H9 (cell line): ENCODE measurements at regions not wholly inside any gene's neighbourhood (a gene's known extent, or its start where the extent isn't known, plus 50 kb on each side); places are given as distances from the start of the nearest gene placed in this dataset.

ENCODE experiments used
- DNase-seq: peaks from one replicate; pipeline ENCODE4 v3.0.0-alpha.2; 2017
- H2AFZ ChIP-seq: one replicate; pipeline ENCODE4 v1.6.1; 2013; ENCODE audit warnings: mild to moderate bottlenecking, low read length, control low read depth, moderate library complexity
- H2AK5ac ChIP-seq: 2 replicates; pipeline ENCODE4 v1.6.1; 2013; ENCODE audit warnings: low read length, control low read depth, mixed read lengths; ENCODE audit not compliant: insufficient read length
- H2BK120ac ChIP-seq: one replicate; pipeline ENCODE4 v1.6.1; 2013; ENCODE audit warnings: low read depth, mild to moderate bottlenecking, low read length, control low read depth, inconsistent platforms; ENCODE audit not compliant: poor library complexity, severe bottlenecking
- H2BK12ac ChIP-seq: 2 replicates; pipeline ENCODE4 v1.6.1; 2013; ENCODE audit warnings: low read length, control low read depth, mixed read lengths, low read depth; ENCODE audit not compliant: insufficient read length
- H2BK15ac ChIP-seq: 2 replicates; pipeline ENCODE4 v1.6.1; 2013; ENCODE audit warnings: low read depth, low read length, control low read depth
- H2BK20ac ChIP-seq: one replicate; pipeline ENCODE4 v1.6.1; 2013; ENCODE audit warnings: low read depth, mild to moderate bottlenecking, low read length, control low read depth, inconsistent platforms; ENCODE audit not compliant: poor library complexity, severe bottlenecking
- H2BK5ac ChIP-seq: 2 replicates; pipeline ENCODE4 v1.6.1; 2013; ENCODE audit warnings: low read length, control low read depth, mixed read lengths; ENCODE audit not compliant: insufficient read length
- H3K14ac ChIP-seq: 2 replicates; pipeline ENCODE4 v1.6.1; 2013; ENCODE audit warnings: low read length, control low read depth; ENCODE audit not compliant: insufficient read depth
- H3K18ac ChIP-seq: 2 replicates; pipeline ENCODE4 v1.6.1; 2013; ENCODE audit warnings: low read depth, mild to moderate bottlenecking, mixed read lengths, low read length, control low read depth; ENCODE audit not compliant: insufficient read length
- H3K23ac ChIP-seq: 2 replicates; pipeline ENCODE4 v1.6.1; 2013; ENCODE audit warnings: low read length, control low read depth, mixed read lengths, low read depth; ENCODE audit not compliant: insufficient read length
- H3K23me2 ChIP-seq: 2 replicates; pipeline ENCODE4 v1.6.1; 2013; ENCODE audit warnings: low read depth, mild to moderate bottlenecking, mixed read lengths, low read length, control low read depth; ENCODE audit not compliant: insufficient read length, poor library complexity, severe bottlenecking
- H3K27ac ChIP-seq: 2 replicates; pipeline ENCODE4 v1.5.1; 2013; ENCODE audit warnings: low read length, control low read depth, mixed read lengths, low read depth; ENCODE audit not compliant: insufficient read length
- H3K27me3 ChIP-seq: 2 replicates; pipeline ENCODE4 v1.6.1; 2013; ENCODE audit warnings: low read length, control low read depth, inconsistent platforms; ENCODE audit not compliant: insufficient read depth
- H3K4ac ChIP-seq: 2 replicates; pipeline ENCODE4 v1.6.1; 2013; ENCODE audit warnings: low read depth, mild to moderate bottlenecking, control low read depth, inconsistent platforms, low read length, moderate library complexity
- H3K4me1 ChIP-seq: 2 replicates; pipeline ENCODE4 v1.6.1; 2013; ENCODE audit warnings: low read length, control low read depth, inconsistent platforms; ENCODE audit not compliant: insufficient read depth
- H3K4me2 ChIP-seq: 2 replicates; pipeline ENCODE4 v1.6.1; 2013; ENCODE audit warnings: low read length, control low read depth, mixed read lengths; ENCODE audit not compliant: insufficient read length, insufficient read depth
- H3K56ac ChIP-seq: 2 replicates; pipeline ENCODE4 v1.6.1; 2013; ENCODE audit warnings: low read depth, mild to moderate bottlenecking, mixed read lengths, low read length, control low read depth; ENCODE audit not compliant: insufficient read length
- H3K79me1 ChIP-seq: 2 replicates; pipeline ENCODE4 v1.6.1; 2013; ENCODE audit warnings: low read depth, mild to moderate bottlenecking, moderate library complexity, low read length, control low read depth, inconsistent platforms; ENCODE audit not compliant: insufficient read depth, poor library complexity, severe bottlenecking
- H3K79me2 ChIP-seq: 2 replicates; pipeline ENCODE4 v1.6.1; 2013; ENCODE audit warnings: low read length, control low read depth, inconsistent platforms; ENCODE audit not compliant: insufficient read depth
- H3K9ac ChIP-seq: 2 replicates; pipeline ENCODE4 v1.6.1; 2013; ENCODE audit warnings: low read length, control low read depth, mixed read lengths; ENCODE audit not compliant: insufficient read length; ENCODE audit errors: extremely low read depth
- H3K9me3 ChIP-seq: one replicate; pipeline ENCODE4 v1.6.1; 2013; ENCODE audit warnings: low read depth, low read length, inconsistent platforms; ENCODE audit not compliant: control insufficient read depth
- H3T11ph ChIP-seq: one replicate; pipeline ENCODE4 v1.6.1; 2013; ENCODE audit warnings: mild to moderate bottlenecking, low read length, control low read depth, inconsistent platforms
- H4K20me1 ChIP-seq: one replicate; pipeline ENCODE4 v1.6.1; 2013; ENCODE audit not compliant: control insufficient read depth, insufficient read length, insufficient read depth
- H4K5ac ChIP-seq: 2 replicates; pipeline ENCODE4 v1.6.1; 2013; ENCODE audit warnings: low read depth, mild to moderate bottlenecking, mixed read lengths, low read length, control low read depth; ENCODE audit not compliant: insufficient read length
- H4K8ac ChIP-seq: replicated peaks from 2 replicates; pipeline ENCODE4 v1.6.1; 2013; ENCODE audit warnings: low read length, control low read depth, mixed read lengths, low read depth; ENCODE audit not compliant: insufficient read length
- H4K91ac ChIP-seq: 2 replicates; pipeline ENCODE4 v1.6.1; 2013; ENCODE audit warnings: low read depth, mild to moderate bottlenecking, moderate library complexity, mixed read lengths, low read length, control low read depth; ENCODE audit not compliant: insufficient read length
- H3K27ac Mint-ChIP-seq, 3 experiments: 2 replicates in 2 of 3; 3 replicates in 1 of 3; pipeline ENCODE4 v1.8.0; 2020 to 2021; ENCODE audit warnings: mixed read lengths in 3 of 3, mild to moderate bottlenecking in 1 of 3, moderate library complexity in 1 of 3
- H3K27me3 Mint-ChIP-seq: 2 replicates; pipeline ENCODE4 v1.8.0; 2021; ENCODE audit warnings: low read depth, mild to moderate bottlenecking, moderate library complexity, mixed read lengths
- H3K36me3 Mint-ChIP-seq, 3 experiments: 2 replicates in 2 of 3; 3 replicates in 1 of 3; pipeline ENCODE4 v1.8.0; 2020 to 2021; ENCODE audit warnings: low read depth in 3 of 3, mixed read lengths in 3 of 3; ENCODE audit not compliant: insufficient read depth in 1 of 3
- H3K4me1 Mint-ChIP-seq, 2 experiments: 2 replicates each; pipeline ENCODE4 v1.8.0; 2020; ENCODE audit warnings: mixed read lengths in 2 of 2
- H3K4me3 Mint-ChIP-seq, 2 experiments: 2 replicates in 1 of 2; 3 replicates in 1 of 2; pipeline ENCODE4 v1.8.0; 2020 to 2021; ENCODE audit warnings: mild to moderate bottlenecking in 2 of 2, mixed read lengths in 2 of 2, moderate library complexity in 1 of 2
- H3K9me3 Mint-ChIP-seq, 2 experiments: 2 replicates in 1 of 2; 3 replicates in 1 of 2; pipeline ENCODE4 v1.8.0; 2020; ENCODE audit warnings: mild to moderate bottlenecking in 2 of 2, mixed read lengths in 2 of 2, moderate library complexity in 1 of 2
- CTCF ChIP-seq: fragments of 200-600 bp; sonication (generic); conservative IDR thresholded peaks from 3 replicates; pipeline ENCODE4 v1.8.0; 2021; ENCODE audit warnings: antibody characterized with exemption, mild to moderate bottlenecking
- WGBS: extraction: QIAGEN DNeasy Blood & Tissue Kit; methylation state at CpG from one replicate; pipeline ENCODE4 v1.1.7; 2013; ENCODE audit warnings: missing lambda C conversion rate, low lambda C conversion rate, mixed read lengths; ENCODE audit not compliant: insufficient read length; ENCODE audit errors: extremely low coverage; 5-methylcytosine and 5-hydroxymethylcytosine counted together

GRCh38 chr17:65417406-65418221 is 143.8 kb downstream of the AXIN2 start:
- no peak overlapping the region for H3K4me2 ChIP-seq
- H2BK5ac ChIP-seq = no peak overlapping the region
- no peak overlapping the region for H2BK12ac ChIP-seq
- H3K23me2 ChIP-seq = no peaks in the 10 kb centered on the region
- H3K79me1 ChIP-seq = no peaks in the 10 kb centered on the region
- no peak overlapping the region for H3K27ac Mint-ChIP-seq
- no peak overlapping the region for H2AK5ac ChIP-seq
- H3T11ph ChIP-seq = no peak overlapping the region
- no peak overlapping the region for H4K91ac ChIP-seq
- H2BK20ac ChIP-seq = no peak overlapping the region
- peaks cover 9 to 14% of the 10 kb centered on the region in 2 experiments for H3K9me3 Mint-ChIP-seq
- no peak overlapping the region for H3K56ac ChIP-seq
- H3K79me2 ChIP-seq = no peaks in the 10 kb centered on the region
- H3K14ac ChIP-seq = no peak overlapping the region
- peaks cover 0 to 6% (median 0%) of the 10 kb centered on the region in 3 experiments; a peak in 2 of 7 replicates for H3K36me3 Mint-ChIP-seq
- no peaks in the 10 kb centered on the region for H4K20me1 ChIP-seq
- H3K4me3 Mint-ChIP-seq = no peak overlapping the region
- no CpG with 5 or more reads among the region's 7 CpGs for WGBS
- no peaks in the 10 kb centered on the region for H3K4me1 Mint-ChIP-seq
- no peak overlapping the region for H2BK15ac ChIP-seq
- no peak overlapping the region for H3K27ac ChIP-seq
- H2AFZ ChIP-seq = no peak overlapping the region
- no peak overlapping the region for H4K5ac ChIP-seq
- no peak for DNase-seq
- no peaks in the 10 kb centered on the region for H3K9me3 ChIP-seq
- H2BK120ac ChIP-seq = no peak overlapping the region
- H3K27me3 ChIP-seq = no peaks in the 10 kb centered on the region
- H3K4me1 ChIP-seq = no peaks in the 10 kb centered on the region
- H3K9ac ChIP-seq = no peak overlapping the region
- H4K8ac ChIP-seq = no peak overlapping the region
- no peak overlapping the region for H3K18ac ChIP-seq
- no peak for TF ChIP-seq CTCF
- no peak overlapping the region for H3K4ac ChIP-seq
- no peak overlapping the region for H3K23ac ChIP-seq
- no peaks in the 10 kb centered on the region for H3K27me3 Mint-ChIP-seq
